ENCODE measurements at regions not wholly inside any gene's neighbourhood (a gene's known extent, or its start where the extent isn't known, plus 50 kb on each side); places are given as distances from the start of the nearest gene placed in this dataset.

GRCh38 chr12:124450376-124450750, 117.0 kb downstream of the NCOR2 start:
- TF ChIP-seq, protein P1, sequence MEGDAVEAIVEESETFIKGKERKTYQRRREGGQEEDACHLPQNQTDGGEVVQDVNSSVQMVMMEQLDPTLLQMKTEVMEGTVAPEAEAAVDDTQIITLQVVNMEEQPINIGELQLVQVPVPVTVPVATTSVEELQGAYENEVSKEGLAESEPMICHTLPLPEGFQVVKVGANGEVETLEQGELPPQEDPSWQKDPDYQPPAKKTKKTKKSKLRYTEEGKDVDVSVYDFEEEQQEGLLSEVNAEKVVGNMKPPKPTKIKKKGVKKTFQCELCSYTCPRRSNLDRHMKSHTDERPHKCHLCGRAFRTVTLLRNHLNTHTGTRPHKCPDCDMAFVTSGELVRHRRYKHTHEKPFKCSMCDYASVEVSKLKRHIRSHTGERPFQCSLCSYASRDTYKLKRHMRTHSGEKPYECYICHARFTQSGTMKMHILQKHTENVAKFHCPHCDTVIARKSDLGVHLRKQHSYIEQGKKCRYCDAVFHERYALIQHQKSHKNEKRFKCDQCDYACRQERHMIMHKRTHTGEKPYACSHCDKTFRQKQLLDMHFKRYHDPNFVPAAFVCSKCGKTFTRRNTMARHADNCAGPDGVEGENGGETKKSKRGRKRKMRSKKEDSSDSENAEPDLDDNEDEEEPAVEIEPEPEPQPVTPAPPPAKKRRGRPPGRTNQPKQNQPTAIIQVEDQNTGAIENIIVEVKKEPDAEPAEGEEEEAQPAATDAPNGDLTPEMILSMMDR (IDR thresholded peaks at IDR 0.05) = no peak
- no peak for TF ChIP-seq ZFX (IDR thresholded peaks at IDR 0.05; ENCODE audit: borderline replicate concordance)
- H3K27ac ChIP-seq = no peak overlapping the region

DNA sequence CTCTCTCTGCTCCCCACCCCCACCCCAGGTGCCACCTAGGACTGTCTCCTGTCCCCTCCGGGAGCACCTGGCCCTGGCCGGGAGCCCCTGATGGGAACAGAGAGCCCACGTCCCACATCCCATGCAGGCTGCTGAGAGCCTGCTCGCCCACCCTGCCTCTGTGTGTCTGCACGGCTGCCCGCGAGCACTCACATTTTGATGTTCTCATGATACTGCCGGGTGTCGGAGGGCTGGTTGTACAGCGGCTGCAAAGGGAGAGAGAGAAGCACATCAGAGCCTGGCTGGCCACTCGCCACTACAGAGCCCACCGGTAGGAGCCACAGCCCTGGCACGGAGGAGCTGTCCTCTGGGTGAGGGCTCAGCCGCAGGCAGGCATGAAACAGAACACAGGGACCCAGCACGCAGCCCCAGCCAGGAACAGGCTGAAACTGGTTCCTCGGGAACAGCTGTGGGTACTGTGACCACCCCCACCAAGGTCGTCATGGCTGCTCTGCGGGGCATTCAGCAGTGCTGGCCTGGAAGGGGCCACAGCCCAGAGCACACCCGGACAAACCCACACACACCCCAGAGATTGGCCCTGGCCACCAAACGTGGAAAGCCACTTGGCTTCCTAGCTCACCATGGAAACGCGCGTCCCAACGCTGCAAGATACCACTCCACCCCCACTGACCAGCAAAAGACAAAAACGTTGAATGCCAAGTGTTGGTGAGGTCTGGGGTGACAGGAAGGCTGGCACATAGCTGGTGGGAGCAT, 117.6 kb downstream of the NCOR2 start:
- no peak overlapping the region for H3K27ac ChIP-seq
- TF ChIP-seq, protein P1 (IDR thresholded peaks at IDR 0.05) = no peak
- TF ChIP-seq ZFX (IDR thresholded peaks at IDR 0.05; ENCODE audit: borderline replicate concordance) = no peak

DNA sequence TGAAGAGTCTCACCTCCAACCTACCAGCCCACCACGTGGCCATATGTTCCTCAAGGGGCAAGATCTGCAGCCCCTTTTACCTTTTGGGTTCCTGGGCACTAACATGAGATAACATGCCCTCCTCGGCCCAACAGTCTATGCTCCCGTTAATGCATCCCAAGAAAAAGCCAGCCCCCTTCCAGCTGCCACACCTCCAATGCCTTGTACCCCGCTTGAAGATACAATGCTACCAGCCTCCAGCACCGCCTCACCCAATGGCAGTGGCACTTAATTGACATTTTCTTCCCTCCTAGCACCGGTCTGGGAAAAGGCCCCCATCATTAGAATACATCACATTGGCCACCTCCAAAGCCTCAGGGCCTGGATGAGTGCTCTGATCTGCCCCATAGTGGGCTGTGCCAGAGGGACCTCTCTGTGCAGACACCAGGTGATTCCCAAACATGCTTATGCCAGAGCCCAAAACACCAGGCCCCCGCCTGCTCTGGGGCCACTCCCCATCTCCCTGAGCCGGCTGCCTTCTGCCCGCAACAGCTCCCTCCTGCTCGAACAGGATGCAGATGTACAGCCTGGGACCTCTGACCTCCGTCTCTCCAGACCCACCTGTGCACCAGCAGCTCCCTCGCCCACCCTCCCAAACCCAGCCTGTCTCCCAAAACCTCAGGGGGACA, 118.3 kb downstream of the NCOR2 start:
- no peak overlapping the region for H3K27ac ChIP-seq
- TF ChIP-seq, protein P1 (IDR thresholded peaks at IDR 0.05) = no peak

GRCh38 chr12:124448241-124448954, 119.0 kb downstream of the NCOR2 start:
- TF ChIP-seq, protein P1 (IDR thresholded peaks at IDR 0.05) = no peak
- TF ChIP-seq ZFX (IDR thresholded peaks at IDR 0.05; ENCODE audit: borderline replicate concordance) = no peak

DNA sequence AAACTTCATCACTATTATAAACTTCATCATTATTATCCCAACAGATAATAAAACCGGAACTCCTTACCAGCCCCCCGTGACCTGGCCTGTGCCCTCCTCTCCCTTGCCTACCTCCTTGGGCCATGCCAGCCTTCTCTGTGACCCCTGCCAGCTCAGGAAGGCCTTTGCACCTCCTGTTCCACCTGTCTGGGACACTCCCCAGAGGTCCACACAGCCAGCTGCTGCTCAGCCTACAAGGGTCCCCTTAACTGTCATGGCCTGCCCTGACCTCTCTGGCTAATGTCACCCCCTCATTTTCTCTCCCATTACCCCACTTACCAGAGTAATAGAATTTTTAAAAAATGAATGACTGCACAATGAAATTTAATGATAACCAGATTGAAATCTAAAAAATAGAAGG, 121.0 kb downstream of the NCOR2 start:
- no peak for TF ChIP-seq ZFX (IDR thresholded peaks at IDR 0.05; ENCODE audit: borderline replicate concordance)
- TF ChIP-seq, protein P1 (IDR thresholded peaks at IDR 0.05) = no peak
- no peak overlapping the region for H3K27ac ChIP-seq

More at GRCh38 chr12:124448241-124448954, 119.0 kb downstream of the NCOR2 start:
- H3K27ac ChIP-seq = no peak overlapping the region

DNA sequence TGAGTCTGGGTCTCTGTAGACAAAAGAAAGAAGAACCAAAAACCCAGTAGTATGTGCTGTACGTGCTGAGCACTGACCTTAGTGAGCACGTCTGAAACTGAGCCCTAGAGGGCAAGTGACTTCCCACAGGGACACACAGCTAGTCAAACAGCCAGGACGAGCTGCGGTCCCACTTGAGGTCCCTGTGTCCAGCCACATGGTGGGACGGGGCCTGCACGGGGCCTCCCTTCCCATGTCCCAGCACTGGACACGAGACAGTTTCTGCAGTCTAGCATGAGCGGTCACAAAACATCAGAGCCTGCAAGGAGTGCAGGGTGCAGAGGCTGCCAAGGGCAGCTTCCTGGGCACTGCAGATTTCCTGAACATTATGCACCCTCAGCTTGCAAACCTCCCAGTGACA, 121.6 kb downstream of the NCOR2 start:
- TF ChIP-seq, protein P1 (IDR thresholded peaks at IDR 0.05) = no peak
- no peak for TF ChIP-seq ZFX (IDR thresholded peaks at IDR 0.05; ENCODE audit: borderline replicate concordance)
- H3K27ac ChIP-seq = no peak overlapping the region
